ENCODE measurements at regions not wholly inside any gene's neighbourhood (a gene's known extent, or its start where the extent isn't known, plus 50 kb on each side); places are given as distances from the start of the nearest gene placed in this dataset.

DNA sequence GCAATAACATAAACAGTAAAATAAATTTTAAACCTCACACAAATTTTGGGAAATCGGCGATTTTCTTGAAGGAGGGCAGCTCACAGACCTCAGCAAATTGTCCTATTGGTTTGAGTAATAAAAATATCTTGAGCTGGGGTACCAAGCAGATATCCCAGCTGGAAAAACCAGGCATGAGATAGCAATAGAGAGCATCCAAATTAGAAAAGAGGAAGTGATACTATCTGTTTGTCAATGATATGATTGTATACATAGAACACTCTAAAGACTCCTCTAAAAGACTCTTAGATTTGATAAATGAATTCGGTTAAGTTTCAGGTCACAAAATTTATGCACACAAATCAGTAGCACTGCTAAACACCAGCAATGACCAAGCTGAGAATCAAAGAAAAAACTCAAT lies 90.5 kb upstream of the ACTRT1 start:
- H3K4me3 ChIP-seq (ENCODE audit: low read depth, low read length): no peak overlapping the region
- in situ Hi-C loops (cut with HindIII; ENCODE audit: low sequenced_read_pairs): no loop called here
- TF ChIP-seq, protein P1, sequence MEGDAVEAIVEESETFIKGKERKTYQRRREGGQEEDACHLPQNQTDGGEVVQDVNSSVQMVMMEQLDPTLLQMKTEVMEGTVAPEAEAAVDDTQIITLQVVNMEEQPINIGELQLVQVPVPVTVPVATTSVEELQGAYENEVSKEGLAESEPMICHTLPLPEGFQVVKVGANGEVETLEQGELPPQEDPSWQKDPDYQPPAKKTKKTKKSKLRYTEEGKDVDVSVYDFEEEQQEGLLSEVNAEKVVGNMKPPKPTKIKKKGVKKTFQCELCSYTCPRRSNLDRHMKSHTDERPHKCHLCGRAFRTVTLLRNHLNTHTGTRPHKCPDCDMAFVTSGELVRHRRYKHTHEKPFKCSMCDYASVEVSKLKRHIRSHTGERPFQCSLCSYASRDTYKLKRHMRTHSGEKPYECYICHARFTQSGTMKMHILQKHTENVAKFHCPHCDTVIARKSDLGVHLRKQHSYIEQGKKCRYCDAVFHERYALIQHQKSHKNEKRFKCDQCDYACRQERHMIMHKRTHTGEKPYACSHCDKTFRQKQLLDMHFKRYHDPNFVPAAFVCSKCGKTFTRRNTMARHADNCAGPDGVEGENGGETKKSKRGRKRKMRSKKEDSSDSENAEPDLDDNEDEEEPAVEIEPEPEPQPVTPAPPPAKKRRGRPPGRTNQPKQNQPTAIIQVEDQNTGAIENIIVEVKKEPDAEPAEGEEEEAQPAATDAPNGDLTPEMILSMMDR (IDR thresholded peaks at IDR 0.05; ENCODE audit: low read depth, low read length): no peak
- DNase-seq (ENCODE audit: low read depth, low spot score): no peak

DNA sequence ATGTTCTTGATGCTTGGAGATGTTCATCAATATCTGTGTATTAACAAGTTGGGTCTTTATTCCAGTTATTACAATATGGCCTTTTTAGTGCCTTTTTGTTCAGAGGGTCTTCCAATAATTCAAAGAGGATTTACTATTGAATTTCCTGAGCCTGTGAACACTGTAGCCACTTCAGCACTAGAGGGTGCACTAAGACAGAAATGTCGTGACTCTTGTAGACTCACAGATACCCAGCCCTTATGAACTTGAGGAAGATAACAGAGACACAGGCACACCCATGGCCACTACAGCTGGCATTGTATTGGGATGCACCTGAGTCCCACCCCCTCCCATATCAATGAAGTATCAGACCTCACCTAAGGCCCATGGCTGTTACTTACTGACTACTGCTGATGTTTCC lies 54.4 kb upstream of the ACTRT1 start:
- in situ Hi-C loops (cut with HindIII; ENCODE audit: low sequenced_read_pairs): no loop called here
- TF ChIP-seq, protein P1 (IDR thresholded peaks at IDR 0.05; ENCODE audit: low read depth, low read length): no peak
- H3K4me3 ChIP-seq (ENCODE audit: low read depth, low read length): no peak overlapping the region
- no peak for DNase-seq (ENCODE audit: low read depth, low spot score)

DNA sequence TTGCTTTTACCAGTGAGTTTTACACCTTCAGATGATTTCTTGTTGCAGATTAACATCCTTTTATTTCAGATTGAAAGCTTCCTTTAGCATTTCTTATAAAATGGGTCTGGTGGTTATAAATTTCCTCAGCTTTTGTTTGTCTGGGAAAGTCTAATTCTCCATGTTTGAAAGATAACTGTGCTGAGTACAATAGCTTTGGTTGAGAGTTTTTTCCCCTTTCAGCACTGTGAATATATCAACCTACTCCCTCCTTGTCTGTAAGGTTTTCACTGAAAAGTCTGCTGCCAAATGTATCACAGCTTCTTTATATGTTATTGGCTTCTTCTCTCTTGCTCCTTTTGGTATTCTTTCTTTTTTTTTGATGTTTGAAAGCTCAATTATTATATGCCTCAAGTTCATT lies 53.5 kb upstream of the ACTRT1 start:
- TF ChIP-seq, protein P1 (IDR thresholded peaks at IDR 0.05; ENCODE audit: low read depth, low read length): no peak
- in situ Hi-C loops (cut with HindIII; ENCODE audit: low sequenced_read_pairs): no loop called here
- no peak for DNase-seq (ENCODE audit: low read depth, low spot score)
- H3K4me3 ChIP-seq (ENCODE audit: low read depth, low read length): no peak overlapping the region
